ENCODE measurements at regions not wholly inside any gene's neighbourhood (a gene's known extent, or its start where the extent isn't known, plus 50 kb on each side); places are given as distances from the start of the nearest gene placed in this dataset.

DNA sequence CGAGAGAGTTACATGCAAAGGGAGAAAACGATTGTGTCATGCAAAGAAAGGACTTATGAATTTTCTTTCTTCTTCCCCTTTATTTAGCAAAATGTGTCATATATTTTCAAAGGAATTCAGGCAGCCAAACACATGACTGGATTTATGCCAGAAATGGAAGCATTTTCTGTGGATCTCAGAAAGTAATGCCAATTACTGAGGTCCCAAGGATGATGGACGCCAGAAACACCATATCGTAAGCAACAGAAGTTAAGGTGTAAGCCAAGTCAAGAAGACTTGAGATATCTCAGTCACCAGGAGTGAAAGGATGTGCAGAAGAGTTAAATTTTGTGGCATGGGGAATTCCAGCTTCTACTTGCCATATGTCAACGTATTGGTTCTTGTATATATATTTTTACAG is 255.1 kb downstream of the GBA3 start:
- TF ChIP-seq SLC30A9 (CRISPR knock-in tag; IDR thresholded peaks at IDR 0.05), result no peak
- TF ChIP-seq, protein P1, sequence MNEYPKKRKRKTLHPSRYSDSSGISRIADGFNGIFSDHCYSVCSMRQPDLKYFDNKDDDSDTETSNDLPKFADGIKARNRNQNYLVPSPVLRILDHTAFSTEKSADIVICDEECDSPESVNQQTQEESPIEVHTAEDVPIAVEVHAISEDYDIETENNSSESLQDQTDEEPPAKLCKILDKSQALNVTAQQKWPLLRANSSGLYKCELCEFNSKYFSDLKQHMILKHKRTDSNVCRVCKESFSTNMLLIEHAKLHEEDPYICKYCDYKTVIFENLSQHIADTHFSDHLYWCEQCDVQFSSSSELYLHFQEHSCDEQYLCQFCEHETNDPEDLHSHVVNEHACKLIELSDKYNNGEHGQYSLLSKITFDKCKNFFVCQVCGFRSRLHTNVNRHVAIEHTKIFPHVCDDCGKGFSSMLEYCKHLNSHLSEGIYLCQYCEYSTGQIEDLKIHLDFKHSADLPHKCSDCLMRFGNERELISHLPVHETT (CRISPR knock-in tag; conservative IDR thresholded peaks at IDR 0.05 in 1 of 2, IDR thresholded peaks at IDR 0.05 in 1 of 2), result no peak
- no peak for TF ChIP-seq NELFE (IDR thresholded peaks at IDR 0.05; ENCODE audit: insufficient read depth, insufficient read length)
- TF ChIP-seq, protein P2, sequence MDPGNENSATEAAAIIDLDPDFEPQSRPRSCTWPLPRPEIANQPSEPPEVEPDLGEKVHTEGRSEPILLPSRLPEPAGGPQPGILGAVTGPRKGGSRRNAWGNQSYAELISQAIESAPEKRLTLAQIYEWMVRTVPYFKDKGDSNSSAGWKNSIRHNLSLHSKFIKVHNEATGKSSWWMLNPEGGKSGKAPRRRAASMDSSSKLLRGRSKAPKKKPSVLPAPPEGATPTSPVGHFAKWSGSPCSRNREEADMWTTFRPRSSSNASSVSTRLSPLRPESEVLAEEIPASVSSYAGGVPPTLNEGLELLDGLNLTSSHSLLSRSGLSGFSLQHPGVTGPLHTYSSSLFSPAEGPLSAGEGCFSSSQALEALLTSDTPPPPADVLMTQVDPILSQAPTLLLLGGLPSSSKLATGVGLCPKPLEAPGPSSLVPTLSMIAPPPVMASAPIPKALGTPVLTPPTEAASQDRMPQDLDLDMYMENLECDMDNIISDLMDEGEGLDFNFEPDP (CRISPR knock-in tag; IDR thresholded peaks at IDR 0.05), result no peak
- no peak for TF ChIP-seq ZBTB7A (IDR thresholded peaks at IDR 0.05; ENCODE audit: borderline replicate concordance, control insufficient read depth, low read depth, low read length)
- TF ChIP-seq MTA3 (IDR thresholded peaks at IDR 0.05; ENCODE audit: borderline replicate concordance), result no peak
- TF ChIP-seq ZNF586 (CRISPR knock-in tag; conservative IDR thresholded peaks at IDR 0.05), result no peak
- no peak for TF ChIP-seq NCOA6 (IDR thresholded peaks at IDR 0.05)
- TF ChIP-seq CHD2 (IDR thresholded peaks at IDR 0.05; ENCODE audit: low read depth, low read length), result no peak
- TF ChIP-seq SMAD1 (IDR thresholded peaks at IDR 0.05; ENCODE audit: low read depth, low read length, partially characterized antibody), result no peak
- TF ChIP-seq ELF4 (CRISPR knock-in tag; IDR thresholded peaks at IDR 0.05), result no peak
- TF ChIP-seq MYC (IDR thresholded peaks at IDR 0.05; ENCODE audit: low read depth, low read length), result no peak
- TF ChIP-seq MYC (CRISPR knock-in tag; IDR thresholded peaks at IDR 0.05; ENCODE audit: borderline replicate concordance, low read depth), result no peak
- TF ChIP-seq, protein P3, sequence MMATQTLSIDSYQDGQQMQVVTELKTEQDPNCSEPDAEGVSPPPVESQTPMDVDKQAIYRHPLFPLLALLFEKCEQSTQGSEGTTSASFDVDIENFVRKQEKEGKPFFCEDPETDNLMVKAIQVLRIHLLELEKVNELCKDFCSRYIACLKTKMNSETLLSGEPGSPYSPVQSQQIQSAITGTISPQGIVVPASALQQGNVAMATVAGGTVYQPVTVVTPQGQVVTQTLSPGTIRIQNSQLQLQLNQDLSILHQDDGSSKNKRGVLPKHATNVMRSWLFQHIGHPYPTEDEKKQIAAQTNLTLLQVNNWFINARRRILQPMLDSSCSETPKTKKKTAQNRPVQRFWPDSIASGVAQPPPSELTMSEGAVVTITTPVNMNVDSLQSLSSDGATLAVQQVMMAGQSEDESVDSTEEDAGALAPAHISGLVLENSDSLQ (IDR thresholded peaks at IDR 0.05), result no peak
- no peak for TF ChIP-seq MEF2A (IDR thresholded peaks at IDR 0.05; ENCODE audit: control insufficient read depth, low read depth, low read length)
- no peak for TF ChIP-seq ZNF143 (CRISPR knock-in tag; IDR thresholded peaks at IDR 0.05)
- no peak for TF ChIP-seq ZNF57 (CRISPR knock-in tag; IDR thresholded peaks at IDR 0.05)
- TF ChIP-seq ZKSCAN3 (CRISPR knock-in tag; IDR thresholded peaks at IDR 0.05), result no peak
- TF ChIP-seq MIER1 (IDR thresholded peaks at IDR 0.05; ENCODE audit: low read depth), result no peak
- TF ChIP-seq POLR3G (IDR thresholded peaks at IDR 0.05; ENCODE audit: extremely low read depth, insufficient read length, insufficient replicate concordance), result no peak
- no peak for TF ChIP-seq MYNN (IDR thresholded peaks at IDR 0.05)
- TF ChIP-seq MYNN (CRISPR knock-in tag; IDR thresholded peaks at IDR 0.05), result no peak
- Histone ChIP-seq H3K9me1 (ENCODE audit: control insufficient read depth, insufficient read depth, low read length) (no peaks in the 10 kb centered on the region), H3K4me1 (replicated peaks in 1 of 2; ENCODE audit: control insufficient read depth in 2 of 2, insufficient read depth in 2 of 2, low read length in 2 of 2) (no peaks in the 10 kb centered on the region), H3K9me3 (replicated peaks; ENCODE audit: control insufficient read depth, insufficient read depth, low read depth, low read length) (no peaks in the 10 kb centered on the region), H3K27me3 (ENCODE audit: control insufficient read depth in 2 of 2, insufficient read depth in 2 of 2, low read length in 2 of 2) (no peaks in the 10 kb centered on the region), H3K9ac (ENCODE audit: insufficient read depth in 1 of 2, low read depth in 2 of 2, low read length in 2 of 2) (no peak overlapping the region), H3K4me3 (no peak overlapping the region), H3K36me3 (ENCODE audit: control insufficient read depth, insufficient read depth, low read length) (no peaks in the 10 kb centered on the region), H4K20me1 (replicated peaks; ENCODE audit: control insufficient read depth, insufficient read depth, low read length) (no peaks in the 10 kb centered on the region), H2AFZ (ENCODE audit: low read depth, low read length) (no peak overlapping the region), H3K27ac (ENCODE audit: extremely low read depth, low read depth, low read length) (no peak overlapping the region), H3K79me2 (ENCODE audit: control insufficient read depth, insufficient read depth, low read length) (no peaks in the 10 kb centered on the region), H3K4me2 (ENCODE audit: insufficient read depth, low read length) (no peak overlapping the region)
- CTCF ChIA-PET (ENCODE audit: low intra/inter-chr PET ratio), result no interaction called here
- no TSS peak for BruUV-seq (replicated peaks)
- in situ Hi-C loops (cut with MboI), result no loop called here
- no peak for ATAC-seq
- 2% methylated on average over 5 of the region's 5 CpGs for WGBS (ENCODE audit: insufficient coverage, low coverage, missing lambda C conversion rate)
- intact Hi-C loops (cut with micrococcal nuclease), result no loop called here
- no peak for DNase-seq (ENCODE audit: extremely low read depth in 1 of 4, low spot score in 3 of 4)
- FAIRE-seq, result no peak
- POLR2A ChIA-PET, result no interaction called here

Measured in K562 (cell line).